ENCODE measurements at regions not wholly inside any gene's neighbourhood (a gene's known extent, or its start where the extent isn't known, plus 50 kb on each side); places are given as distances from the start of the nearest gene placed in this dataset.

DNA sequence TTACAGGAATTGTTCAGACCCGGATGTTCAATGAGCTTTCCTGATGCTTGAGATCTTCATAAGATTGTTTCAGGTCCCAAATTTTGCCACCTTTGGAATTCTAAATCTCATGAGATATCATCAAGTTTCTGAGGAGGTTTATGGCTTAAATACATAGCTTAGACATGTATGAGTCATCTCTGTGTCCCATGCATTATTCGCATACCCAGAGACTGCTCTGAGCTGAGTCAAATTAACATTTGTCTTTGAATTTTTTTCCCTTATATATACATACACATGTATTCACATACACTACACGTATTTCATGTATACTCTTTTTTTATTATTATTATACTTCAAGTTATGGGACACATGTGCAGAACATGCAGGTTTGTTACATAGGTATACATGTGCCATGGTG, 744.6 kb downstream of the BRINP1 start:
- TF ChIP-seq REST (IDR thresholded peaks at IDR 0.05; ENCODE audit: insufficient read depth in 1 of 2, low read depth in 2 of 2, low read length in 2 of 2) (no peak), SIN3A (IDR thresholded peaks at IDR 0.05; ENCODE audit: borderline replicate concordance, insufficient read depth, low read length) (no peak), POLR2AphosphoS5 (IDR thresholded peaks at IDR 0.05; ENCODE audit: low read depth, low read length) (no peak), TAF1 (IDR thresholded peaks at IDR 0.05; ENCODE audit: borderline replicate concordance, insufficient read depth, low read length) (no peak)
